ENCODE measurements at regions not wholly inside any gene's neighbourhood (a gene's known extent, or its start where the extent isn't known, plus 50 kb on each side); places are given as distances from the start of the nearest gene placed in this dataset.

GRCh38 chr2:128568106-128568505, 249.4 kb upstream of the HS6ST1 start:
- TF ChIP-seq, protein P1, sequence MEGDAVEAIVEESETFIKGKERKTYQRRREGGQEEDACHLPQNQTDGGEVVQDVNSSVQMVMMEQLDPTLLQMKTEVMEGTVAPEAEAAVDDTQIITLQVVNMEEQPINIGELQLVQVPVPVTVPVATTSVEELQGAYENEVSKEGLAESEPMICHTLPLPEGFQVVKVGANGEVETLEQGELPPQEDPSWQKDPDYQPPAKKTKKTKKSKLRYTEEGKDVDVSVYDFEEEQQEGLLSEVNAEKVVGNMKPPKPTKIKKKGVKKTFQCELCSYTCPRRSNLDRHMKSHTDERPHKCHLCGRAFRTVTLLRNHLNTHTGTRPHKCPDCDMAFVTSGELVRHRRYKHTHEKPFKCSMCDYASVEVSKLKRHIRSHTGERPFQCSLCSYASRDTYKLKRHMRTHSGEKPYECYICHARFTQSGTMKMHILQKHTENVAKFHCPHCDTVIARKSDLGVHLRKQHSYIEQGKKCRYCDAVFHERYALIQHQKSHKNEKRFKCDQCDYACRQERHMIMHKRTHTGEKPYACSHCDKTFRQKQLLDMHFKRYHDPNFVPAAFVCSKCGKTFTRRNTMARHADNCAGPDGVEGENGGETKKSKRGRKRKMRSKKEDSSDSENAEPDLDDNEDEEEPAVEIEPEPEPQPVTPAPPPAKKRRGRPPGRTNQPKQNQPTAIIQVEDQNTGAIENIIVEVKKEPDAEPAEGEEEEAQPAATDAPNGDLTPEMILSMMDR (conservative IDR thresholded peaks at IDR 0.05; ENCODE audit: low read depth, low read length), result no peak
- no peak for TF ChIP-seq EZH2 (IDR thresholded peaks at IDR 0.05; ENCODE audit: borderline replicate concordance, low read depth, low read length, poor library complexity, severe bottlenecking)

All from A673 (cell line).